ENCODE measurements at regions not wholly inside any gene's neighbourhood (a gene's known extent, or its start where the extent isn't known, plus 50 kb on each side); places are given as distances from the start of the nearest gene placed in this dataset.
"Not testable (repeated sequence)": the region's sequence is repeated elsewhere in the genome, so short reads cannot be mapped to it uniquely, and the experiment has no call there.

- no peaks in the 10 kb centered on the region; the same call in 1 of the 2 replicates for H3K4me1 ChIP-seq (ENCODE audit: insufficient read depth, low read length)
- H3K9ac ChIP-seq (ENCODE audit: low read depth, low read length), result no peak overlapping the region
- no peaks in the 10 kb centered on the region for H3K27me3 ChIP-seq (ENCODE audit: insufficient read depth, low read length)
- H3K9me3 ChIP-seq (ENCODE audit: insufficient read depth, low read depth, low read length), result no peaks in the 10 kb centered on the region
- no peaks in the 10 kb centered on the region for H3K36me3 ChIP-seq (ENCODE audit: insufficient read depth, low read depth, low read length)
- H3K4me3 ChIP-seq (ENCODE audit: low read length), result no peak overlapping the region
- no peak overlapping the region for H3K27ac ChIP-seq (ENCODE audit: low read length)
These were observed 208.2 kb downstream of the UQCRFS1 start for GRCh38 chr19:29004796-29005195.

- H3K9ac ChIP-seq (ENCODE audit: low read depth, low read length), result no peak overlapping the region
- no peak overlapping the region for H3K4me3 ChIP-seq (ENCODE audit: low read length)
- H3K27ac ChIP-seq (ENCODE audit: low read length), result no peak overlapping the region
- H3K9me3 ChIP-seq (ENCODE audit: insufficient read depth, low read depth, low read length), result no peaks in the 10 kb centered on the region
- no peaks in the 10 kb centered on the region; the same call in 1 of the 2 replicates for H3K4me1 ChIP-seq (ENCODE audit: insufficient read depth, low read length)
- H3K36me3 ChIP-seq (ENCODE audit: insufficient read depth, low read depth, low read length), result no peaks in the 10 kb centered on the region
- no peaks in the 10 kb centered on the region for H3K27me3 ChIP-seq (ENCODE audit: insufficient read depth, low read length)
These were observed 209.1 kb downstream of the UQCRFS1 start for GRCh38 chr19:29003641-29004409.

- H3K36me3 ChIP-seq (ENCODE audit: insufficient read depth, low read depth, low read length), result no peaks in the 10 kb centered on the region
- no peaks in the 10 kb centered on the region for H3K27me3 ChIP-seq (ENCODE audit: insufficient read depth, low read length)
- H3K9ac ChIP-seq (ENCODE audit: low read depth, low read length), result no peak overlapping the region
- peaks cover 13% of the 10 kb centered on the region; the same call in 1 of the 2 replicates for H3K9me3 ChIP-seq (ENCODE audit: insufficient read depth, low read depth, low read length)
- no peak overlapping the region for H3K4me3 ChIP-seq (ENCODE audit: low read length)
- no peak overlapping the region for H3K27ac ChIP-seq (ENCODE audit: low read length)
- H3K4me1 ChIP-seq (ENCODE audit: insufficient read depth, low read length), result no peaks in the 10 kb centered on the region; the same call in 1 of the 2 replicates
These were observed 210.6 kb downstream of the UQCRFS1 start for GRCh38 chr19:29002336-29002735.

- no peaks in the 10 kb centered on the region; the same call in 1 of the 2 replicates for H3K4me1 ChIP-seq (ENCODE audit: insufficient read depth, low read length)
- no peak overlapping the region for H3K9ac ChIP-seq (ENCODE audit: low read depth, low read length)
- H3K36me3 ChIP-seq (ENCODE audit: insufficient read depth, low read depth, low read length), result no peaks in the 10 kb centered on the region
- no peak overlapping the region for H3K27ac ChIP-seq (ENCODE audit: low read length)
- peaks cover 18% of the 10 kb centered on the region for H3K9me3 ChIP-seq (ENCODE audit: insufficient read depth, low read depth, low read length)
- no peaks in the 10 kb centered on the region for H3K27me3 ChIP-seq (ENCODE audit: insufficient read depth, low read length)
- H3K4me3 ChIP-seq (ENCODE audit: low read length), result no peak overlapping the region
These were observed 211.2 kb downstream of the UQCRFS1 start for GRCh38 chr19:29001597-29002245.

- no peak overlapping the region for H3K9ac ChIP-seq (ENCODE audit: low read depth, low read length)
- H3K27ac ChIP-seq (ENCODE audit: low read length), result no peak overlapping the region
- H3K36me3 ChIP-seq (ENCODE audit: insufficient read depth, low read depth, low read length), result no peaks in the 10 kb centered on the region
- no peaks in the 10 kb centered on the region; the same call in 1 of the 2 replicates for H3K4me1 ChIP-seq (ENCODE audit: insufficient read depth, low read length)
- peaks cover 18% of the 10 kb centered on the region for H3K9me3 ChIP-seq (ENCODE audit: insufficient read depth, low read depth, low read length)
- H3K4me3 ChIP-seq (ENCODE audit: low read length), result no peak overlapping the region
- H3K27me3 ChIP-seq (ENCODE audit: insufficient read depth, low read length), result no peaks in the 10 kb centered on the region
These were observed 211.8 kb downstream of the UQCRFS1 start for GRCh38 chr19:29001141-29001581.

- no peaks in the 10 kb centered on the region; the same call in 1 of the 2 replicates for H3K4me1 ChIP-seq (ENCODE audit: insufficient read depth, low read length)
- no peaks in the 10 kb centered on the region for H3K27me3 ChIP-seq (ENCODE audit: insufficient read depth, low read length)
- peaks cover 19% of the 10 kb centered on the region for H3K9me3 ChIP-seq (ENCODE audit: insufficient read depth, low read depth, low read length)
- H3K27ac ChIP-seq (ENCODE audit: low read length), result no peak overlapping the region
- H3K4me3 ChIP-seq (ENCODE audit: low read length), result no peak overlapping the region
- no peaks in the 10 kb centered on the region for H3K36me3 ChIP-seq (ENCODE audit: insufficient read depth, low read depth, low read length)
- no peak overlapping the region for H3K9ac ChIP-seq (ENCODE audit: low read depth, low read length)
These were observed 213.1 kb downstream of the UQCRFS1 start for GRCh38 chr19:28999724-29000433.

- H3K9ac ChIP-seq (ENCODE audit: low read depth, low read length), result no peak overlapping the region
- H3K9me3 ChIP-seq (ENCODE audit: insufficient read depth, low read depth, low read length), result peaks cover 28% of the 10 kb centered on the region
- H3K27me3 ChIP-seq (ENCODE audit: insufficient read depth, low read length), result no peaks in the 10 kb centered on the region
- no peaks in the 10 kb centered on the region; the same call in 1 of the 2 replicates for H3K4me1 ChIP-seq (ENCODE audit: insufficient read depth, low read length)
- H3K36me3 ChIP-seq (ENCODE audit: insufficient read depth, low read depth, low read length), result no peaks in the 10 kb centered on the region
- H3K4me3 ChIP-seq (ENCODE audit: low read length), result no peak overlapping the region
- no peak overlapping the region for H3K27ac ChIP-seq (ENCODE audit: low read length)
These were observed 214.0 kb downstream of the UQCRFS1 start for GRCh38 chr19:28998974-28999373.

- not testable (repeated sequence) for H3K36me3 ChIP-seq (ENCODE audit: insufficient read depth, low read depth, low read length); H3K27ac ChIP-seq (ENCODE audit: low read length); H3K9ac ChIP-seq (ENCODE audit: low read depth, low read length); H3K27me3 ChIP-seq (ENCODE audit: insufficient read depth, low read length); H3K4me3 ChIP-seq (ENCODE audit: low read length); H3K4me1 ChIP-seq (ENCODE audit: insufficient read depth, low read length)
- peaks cover 39% of the 10 kb centered on the region for H3K9me3 ChIP-seq (ENCODE audit: insufficient read depth, low read depth, low read length)
These were observed 215.1 kb downstream of the UQCRFS1 start for GRCh38 chr19:28997866-28998265.

- Histone ChIP-seq H3K36me3 (ENCODE audit: insufficient read depth, low read depth, low read length) (no peaks in the 10 kb centered on the region), H3K27ac (ENCODE audit: low read length) (no peak overlapping the region), H3K27me3 (ENCODE audit: insufficient read depth, low read length) (no peaks in the 10 kb centered on the region), H3K9me3 (ENCODE audit: insufficient read depth, low read depth, low read length) (peaks cover 20% of the 10 kb centered on the region), H3K9ac (ENCODE audit: low read depth, low read length) (no peak overlapping the region), H3K4me3 (ENCODE audit: low read length) (no peak overlapping the region), H3K4me1 (ENCODE audit: insufficient read depth, low read length) (peaks cover 10% of the 10 kb centered on the region; the same call in 1 of the 2 replicates)
These were observed 222.4 kb downstream of the UQCRFS1 start for GRCh38 chr19:28990522-28990921.

GRCh38 chr19:28989739-28990138 lies 223.2 kb downstream of the UQCRFS1 start:
- Histone ChIP-seq H3K4me1 (ENCODE audit: insufficient read depth, low read length) (peaks cover 10% of the 10 kb centered on the region; the same call in 1 of the 2 replicates), H3K27ac (ENCODE audit: low read length) (no peak overlapping the region), H3K36me3 (ENCODE audit: insufficient read depth, low read depth, low read length) (no peaks in the 10 kb centered on the region), H3K27me3 (ENCODE audit: insufficient read depth, low read length) (no peaks in the 10 kb centered on the region), H3K9ac (ENCODE audit: low read depth, low read length) (no peak overlapping the region), H3K9me3 (ENCODE audit: insufficient read depth, low read depth, low read length) (peaks cover 18% of the 10 kb centered on the region), H3K4me3 (ENCODE audit: low read length) (no peak overlapping the region)

- no peak overlapping the region for H3K27ac ChIP-seq (ENCODE audit: low read length)
- no peaks in the 10 kb centered on the region for H3K27me3 ChIP-seq (ENCODE audit: insufficient read depth, low read length)
- peaks cover 2% of the 10 kb centered on the region for H3K9me3 ChIP-seq (ENCODE audit: insufficient read depth, low read depth, low read length)
- H3K36me3 ChIP-seq (ENCODE audit: insufficient read depth, low read depth, low read length), result no peaks in the 10 kb centered on the region
- no peak overlapping the region for H3K4me3 ChIP-seq (ENCODE audit: low read length)
- H3K4me1 ChIP-seq (ENCODE audit: insufficient read depth, low read length), result peaks cover 10% of the 10 kb centered on the region; the same call in 1 of the 2 replicates
- H3K9ac ChIP-seq (ENCODE audit: low read depth, low read length), result no peak overlapping the region
These were observed 224.9 kb downstream of the UQCRFS1 start for GRCh38 chr19:28988066-28988465.
